HG02852 (cell line): ENCODE measurements at regions not wholly inside any gene's neighbourhood (a gene's known extent, or its start where the extent isn't known, plus 50 kb on each side); places are given as distances from the start of the nearest gene placed in this dataset.
"Not testable (repeated sequence)": the region's sequence is repeated elsewhere in the genome, so short reads cannot be mapped to it uniquely, and the experiment has no call there.

Experiments used
- ATAC-seq: cut with Tn5 transposase; IDR thresholded peaks from one replicate; pipeline ENCODE4 v1.9.1; 2021; ENCODE audit warnings: mild to moderate bottlenecking, moderate library complexity; ENCODE audit not compliant: unreplicated experiment

GRCh38 chr7:52782348-52782747, 253.1 kb upstream of the POM121L12 start:
- ATAC-seq = no peak

- no peak for ATAC-seq
Observed at GRCh38 chr7:52781250-52781649, 254.2 kb upstream of the POM121L12 start.

- ATAC-seq = no peak
Observed at GRCh38 chr7:52779004-52779403, 256.4 kb upstream of the POM121L12 start.

GRCh38 chr7:52777051-52777822, 258.2 kb upstream of the POM121L12 start:
- no peak for ATAC-seq

- ATAC-seq = no peak
Observed at GRCh38 chr7:52775876-52776275, 259.6 kb upstream of the POM121L12 start.

GRCh38 chr7:52771177-52771576, 264.3 kb upstream of the POM121L12 start:
- ATAC-seq = no peak

GRCh38 chr7:52764492-52765169, 270.8 kb upstream of the POM121L12 start:
- ATAC-seq = no peak

GRCh38 chr7:52758356-52758755, 277.1 kb upstream of the POM121L12 start:
- ATAC-seq = no peak

- ATAC-seq = no peak
Observed at GRCh38 chr7:52753855-52754254, 281.6 kb upstream of the POM121L12 start.

GRCh38 chr7:52752891-52753290, 282.5 kb upstream of the POM121L12 start:
- ATAC-seq = no peak

- ATAC-seq = no peak
Observed at GRCh38 chr7:52749880-52750279, 285.6 kb upstream of the POM121L12 start.

GRCh38 chr7:52747817-52748216, 287.6 kb upstream of the POM121L12 start:
- ATAC-seq = no peak

- no peak for ATAC-seq
Observed at GRCh38 chr7:52741670-52742290, 293.7 kb upstream of the POM121L12 start.

- no peak for ATAC-seq
Observed at GRCh38 chr7:52735656-52736055, 299.8 kb upstream of the POM121L12 start.

GRCh38 chr7:52728683-52729082, 306.8 kb upstream of the POM121L12 start:
- ATAC-seq = not testable (repeated sequence)

GRCh38 chr7:52727632-52728031, 307.8 kb upstream of the POM121L12 start:
- ATAC-seq = no peak

GRCh38 chr7:52726986-52727385, 308.4 kb upstream of the POM121L12 start:
- no peak for ATAC-seq

- ATAC-seq = no peak
Observed at GRCh38 chr7:52726493-52726892, 308.9 kb upstream of the POM121L12 start.

- no peak for ATAC-seq
Observed at GRCh38 chr7:52723606-52724005, 311.8 kb upstream of the POM121L12 start.

GRCh38 chr7:52720856-52721255, 314.6 kb upstream of the POM121L12 start:
- ATAC-seq = no peak

GRCh38 chr7:52719677-52720076, 315.8 kb upstream of the POM121L12 start:
- no peak for ATAC-seq

- no peak for ATAC-seq
Observed at GRCh38 chr7:52715701-52716100, 319.7 kb upstream of the POM121L12 start.
